DMS79 treated with DMSO at 0.1 percent for 48 hours (cell line): ENCODE measurements at regions not wholly inside any gene's neighbourhood (a gene's known extent, or its start where the extent isn't known, plus 50 kb on each side); places are given as distances from the start of the nearest gene placed in this dataset.

Experiments
- DNase-seq: peaks from one replicate; lab custom pipeline; 2025; lab: John Stamatoyannopoulos, UW

GRCh38 chr12:67498991-67499390, 149.6 kb upstream of the DYRK2 start:
- no peak for DNase-seq

- no peak for DNase-seq
Observed at GRCh38 chr12:67501362-67501761, 147.2 kb upstream of the DYRK2 start.

GRCh38 chr12:67504026-67504425, 144.5 kb upstream of the DYRK2 start:
- DNase-seq = no peak

DNA sequence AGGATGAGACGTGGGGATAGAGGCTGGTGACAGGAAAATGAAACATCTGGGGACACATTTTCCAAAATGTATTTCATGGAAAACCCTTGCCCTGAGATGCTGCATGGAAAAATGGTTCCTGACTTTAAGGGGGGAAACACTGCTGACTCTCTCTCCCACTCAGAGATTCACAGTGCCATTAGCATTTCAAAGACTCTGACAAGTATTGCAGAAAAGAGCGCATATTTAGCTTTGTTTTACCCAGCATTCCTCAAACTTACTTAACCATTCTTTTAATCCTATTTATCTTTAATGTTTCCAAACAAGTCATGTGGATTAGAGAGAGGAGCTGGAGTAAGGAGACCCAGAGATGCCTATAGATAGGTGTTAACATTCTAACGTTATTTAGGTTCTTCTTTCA, 141.8 kb upstream of the DYRK2 start:
- no peak for DNase-seq

- no peak for DNase-seq
Observed at GRCh38 chr12:67508830-67509229, 139.7 kb upstream of the DYRK2 start.

DNA sequence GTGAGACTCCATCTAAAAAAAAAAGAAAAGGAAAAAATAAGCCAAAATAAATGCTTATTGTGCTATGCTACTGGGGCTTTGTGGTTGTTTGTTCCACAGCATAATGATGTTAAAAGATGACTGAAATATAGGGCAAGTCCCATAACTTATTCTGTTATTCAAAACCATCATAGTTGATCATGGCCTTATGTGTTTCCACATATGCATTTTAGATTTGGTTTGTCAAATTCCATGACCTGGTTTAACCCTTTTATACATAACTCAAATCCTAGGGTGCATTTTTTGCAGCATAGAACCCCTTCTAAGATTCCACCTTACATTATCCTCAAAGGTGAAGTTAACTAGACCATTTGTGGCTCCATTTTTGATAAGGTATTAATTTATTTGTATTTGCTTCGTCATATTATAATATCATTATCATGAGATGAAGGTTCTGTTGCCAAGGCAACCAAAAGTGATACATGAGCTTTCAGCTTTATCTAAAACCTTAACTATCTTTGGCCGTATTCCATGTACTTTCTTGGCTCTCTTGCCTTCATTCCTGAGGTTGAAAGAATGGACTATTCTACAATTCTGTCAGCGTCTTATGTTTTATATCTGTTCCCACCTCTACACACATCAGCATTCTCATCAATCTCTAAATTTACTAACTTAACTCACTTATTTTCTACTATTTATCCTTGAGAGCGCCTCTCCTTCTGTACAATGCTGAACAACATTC, 138.7 kb upstream of the DYRK2 start:
- DNase-seq = peak; percentile 6

DNA sequence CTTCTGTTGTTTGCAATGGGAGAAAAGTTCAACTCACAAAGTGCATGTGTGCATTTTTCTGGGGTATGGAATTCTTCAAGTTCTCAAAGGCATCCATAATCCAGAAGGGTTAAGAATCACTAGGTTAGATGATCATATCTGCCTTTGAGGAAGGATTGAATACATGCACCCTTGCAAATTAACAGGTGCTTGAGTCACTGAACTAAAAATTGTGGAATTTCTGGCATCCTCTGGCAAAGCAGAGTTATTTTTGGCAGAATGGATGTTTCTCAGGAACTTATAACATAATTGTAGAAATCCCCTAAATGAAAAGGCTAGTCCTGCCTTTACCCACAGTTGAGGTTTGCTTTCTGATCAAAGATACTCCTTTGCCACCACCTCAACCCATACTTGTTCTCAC, 136.5 kb upstream of the DYRK2 start:
- DNase-seq = no peak

- no peak for DNase-seq
Observed at GRCh38 chr12:67514502-67514901, 134.0 kb upstream of the DYRK2 start.

GRCh38 chr12:67515679-67516340, 132.7 kb upstream of the DYRK2 start:
- peak; percentile 38 for DNase-seq

DNA sequence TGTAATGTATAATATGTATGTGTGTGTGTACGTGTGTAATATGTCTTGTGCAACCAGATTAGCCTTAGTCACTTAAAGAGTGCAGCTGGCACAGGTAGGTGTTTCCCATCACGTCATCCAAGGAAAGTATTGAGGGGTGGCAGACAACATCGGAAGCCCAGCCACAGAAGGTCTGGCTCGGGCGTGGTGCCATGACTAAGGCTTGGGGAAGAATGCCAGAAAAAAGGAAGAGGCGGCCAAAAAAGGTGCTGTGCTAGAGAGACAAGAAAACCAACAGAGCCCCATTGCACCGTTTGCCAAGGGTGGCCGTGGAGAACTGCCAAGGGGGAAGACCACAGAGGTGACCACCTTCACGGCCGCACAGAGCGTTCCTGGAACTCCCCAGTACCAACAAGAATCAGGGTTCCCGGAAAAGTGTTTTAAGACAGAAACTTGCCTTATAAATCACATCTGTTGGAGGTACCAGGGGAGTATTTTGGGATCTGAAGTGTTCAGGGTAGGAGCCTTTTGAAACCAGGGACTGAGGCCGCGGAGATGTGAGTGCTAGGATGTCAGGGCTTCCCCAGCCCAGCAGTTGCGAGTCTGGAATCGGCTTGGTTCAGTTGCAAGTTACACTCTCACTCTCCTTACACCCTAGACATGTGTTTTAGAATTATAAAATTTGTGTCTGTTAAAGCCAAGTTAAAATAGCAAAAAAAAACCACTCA, 131.2 kb upstream of the DYRK2 start:
- DNase-seq = no peak

DNA sequence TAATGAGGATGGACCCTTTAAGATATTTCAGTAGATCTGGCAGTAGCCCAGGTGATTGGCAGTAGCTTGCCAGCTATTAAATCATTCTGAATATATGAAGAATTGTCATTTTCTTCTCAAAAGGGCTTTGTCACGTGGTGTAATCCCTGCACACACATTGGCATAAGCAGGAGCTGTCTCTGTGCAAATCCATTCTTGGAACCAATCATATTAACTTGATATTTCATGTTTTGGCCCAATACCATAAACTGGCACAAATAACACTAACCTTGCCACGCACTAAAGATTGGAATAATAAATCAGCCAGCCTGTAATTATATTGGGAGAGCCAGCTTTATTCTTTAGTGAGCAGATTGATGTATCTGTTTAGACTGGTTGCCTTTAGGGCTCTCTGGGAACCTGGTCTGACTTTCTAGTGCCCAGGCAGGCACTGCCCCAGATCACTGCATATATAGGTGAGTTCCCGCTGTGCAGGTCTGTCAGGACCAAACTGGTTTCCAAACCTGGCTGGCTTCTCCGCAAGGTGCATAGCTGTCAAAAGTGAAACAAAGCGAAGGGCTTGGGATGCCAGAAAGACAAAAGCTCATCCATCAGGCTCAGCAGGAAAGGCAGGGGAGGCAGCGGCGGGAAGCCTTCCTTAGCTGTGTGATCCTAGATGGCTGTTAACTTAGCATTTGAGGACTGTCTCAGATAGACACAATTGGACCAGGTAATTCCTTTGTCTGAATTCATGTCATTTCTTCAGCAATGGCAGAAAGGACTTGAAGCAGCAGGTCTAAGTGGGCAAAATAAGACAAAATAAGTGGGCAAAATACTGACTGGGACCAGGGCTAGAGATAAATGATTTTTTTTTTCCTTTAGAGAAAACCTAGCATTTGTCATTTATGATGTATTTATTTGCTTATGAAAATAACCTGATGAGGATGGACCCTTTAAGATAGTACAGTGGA, 128.8 kb upstream of the DYRK2 start:
- DNase-seq = no peak

GRCh38 chr12:67520606-67521005, 127.9 kb upstream of the DYRK2 start:
- DNase-seq = no peak

GRCh38 chr12:67522222-67522621, 126.3 kb upstream of the DYRK2 start:
- DNase-seq = no peak

DNA sequence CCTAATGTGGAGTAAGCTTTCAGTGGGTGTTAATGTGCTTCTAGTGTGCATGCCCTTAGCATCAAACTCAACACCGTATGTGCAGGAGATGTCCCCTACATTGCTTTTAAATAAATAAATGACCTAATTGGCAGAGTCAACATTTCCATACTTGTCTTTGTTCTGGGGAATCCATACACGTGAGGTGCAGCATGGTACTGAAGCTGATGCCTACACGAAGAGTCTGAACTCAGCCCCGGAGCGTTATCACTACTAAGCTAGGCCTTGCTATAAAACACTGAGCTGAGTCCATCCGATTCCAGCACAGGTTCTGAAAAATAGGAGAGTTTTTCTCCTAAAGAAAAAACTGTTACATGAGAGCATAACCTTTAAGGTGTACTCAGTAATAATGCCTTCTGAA, 125.0 kb upstream of the DYRK2 start:
- no peak for DNase-seq

DNA sequence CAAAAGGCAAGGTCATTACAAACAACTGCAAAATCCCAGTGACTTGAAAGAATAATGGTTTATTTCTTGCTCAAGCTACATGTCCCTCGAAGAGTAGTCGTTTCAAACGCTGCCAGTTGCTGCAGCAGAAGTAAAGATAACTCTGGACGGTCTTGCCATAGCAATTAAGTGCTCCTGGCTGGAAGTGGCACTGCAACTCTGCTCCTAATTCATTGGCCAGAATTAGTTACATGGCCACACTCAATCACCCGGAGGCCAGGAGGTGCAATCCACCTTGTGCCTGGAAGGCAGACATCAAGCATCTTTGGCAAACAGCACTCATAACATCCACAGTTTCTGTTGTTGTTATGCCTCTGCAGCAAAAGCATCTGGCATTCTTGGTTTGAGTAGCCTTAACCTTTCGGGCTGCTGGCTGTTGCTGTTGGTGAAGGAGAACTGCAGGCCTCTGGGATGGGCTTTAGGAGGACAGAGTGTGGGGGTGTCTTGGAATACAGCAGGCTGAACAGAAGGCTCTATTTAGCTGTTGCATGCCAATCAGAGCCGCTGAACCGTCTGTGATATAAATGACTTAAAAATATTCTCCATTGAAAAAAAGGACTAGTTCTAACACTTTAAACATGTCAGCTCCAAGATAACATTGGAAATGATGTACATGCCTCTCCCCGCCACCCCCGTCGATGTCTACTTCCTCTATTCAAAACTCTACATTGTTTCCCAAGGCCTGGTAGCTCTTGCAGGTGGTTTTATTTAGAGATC, 123.5 kb upstream of the DYRK2 start:
- DNase-seq = no peak

DNA sequence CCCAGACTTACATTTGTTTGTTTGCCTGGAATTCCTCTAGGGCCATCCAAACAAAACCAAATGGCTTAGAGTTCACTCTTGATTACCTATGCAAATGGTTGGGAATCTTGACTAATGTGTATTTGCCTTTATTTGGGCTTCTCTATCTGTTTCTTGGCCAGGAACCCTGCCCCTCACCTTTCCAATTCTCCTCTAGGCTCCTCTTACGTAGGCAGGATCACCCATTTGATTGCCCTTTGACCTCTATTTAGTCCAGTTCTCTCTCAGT, 123.0 kb upstream of the DYRK2 start:
- DNase-seq = no peak

DNA sequence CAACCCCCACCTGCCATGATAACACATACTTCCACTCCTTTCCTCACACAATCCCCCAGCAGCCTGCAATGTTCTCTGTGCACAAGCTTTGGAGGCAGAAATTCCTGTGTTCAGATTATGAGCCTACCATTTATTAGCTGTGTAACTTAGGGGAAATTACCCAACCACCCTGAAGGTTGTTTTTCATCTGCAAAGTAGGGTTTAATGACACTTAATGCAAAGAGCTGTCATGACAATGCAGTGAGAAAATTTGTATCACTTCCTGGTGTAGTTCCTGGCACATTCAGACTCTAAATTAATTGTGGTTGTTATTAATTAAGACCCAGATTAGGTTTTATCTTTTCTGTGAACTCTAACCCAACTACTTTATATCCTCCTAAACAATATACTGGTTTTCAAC, 122.4 kb upstream of the DYRK2 start:
- no peak for DNase-seq

DNA sequence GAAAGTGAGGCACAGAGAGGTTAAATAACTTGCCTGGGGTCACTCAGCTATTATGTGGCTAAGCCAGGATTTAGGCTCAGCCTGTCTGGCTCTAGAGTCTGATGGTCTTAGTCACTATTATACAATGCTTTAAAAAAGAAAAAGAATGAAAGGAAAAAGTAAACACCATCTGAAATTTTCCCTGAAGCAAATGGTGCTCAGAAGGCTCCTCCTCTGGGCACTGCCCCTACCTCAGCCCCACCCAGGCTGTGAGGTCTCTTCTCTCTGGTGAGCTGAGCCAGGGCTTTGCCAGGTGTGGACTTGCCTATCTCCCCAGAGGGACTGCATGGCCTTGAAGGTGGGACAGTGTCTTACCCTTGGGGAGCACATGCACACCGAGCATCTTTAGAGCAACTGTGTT, 117.5 kb upstream of the DYRK2 start:
- DNase-seq = no peak

DNA sequence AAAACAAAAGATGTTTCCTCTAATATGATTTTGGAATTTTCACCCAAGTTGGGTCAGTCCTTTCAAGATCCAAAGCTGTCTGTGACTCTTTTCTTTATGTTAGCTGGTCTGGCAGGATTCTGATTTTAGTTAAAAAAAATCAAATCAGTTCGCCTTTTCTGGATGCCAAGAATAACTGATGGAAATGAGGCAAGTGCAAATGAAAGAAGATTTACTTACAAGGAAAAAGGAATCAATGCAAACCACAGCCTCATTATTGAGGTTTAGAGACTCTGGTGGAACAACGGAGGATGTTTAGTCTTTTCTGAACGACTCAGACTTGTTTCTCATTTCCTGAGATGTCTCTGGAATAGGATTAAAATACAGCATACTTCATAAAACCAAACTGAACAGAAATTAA, 117.0 kb upstream of the DYRK2 start:
- no peak for DNase-seq

- peak; percentile 75 for DNase-seq
Observed at GRCh38 chr12:67533159-67533558, 115.4 kb upstream of the DYRK2 start.

DNA sequence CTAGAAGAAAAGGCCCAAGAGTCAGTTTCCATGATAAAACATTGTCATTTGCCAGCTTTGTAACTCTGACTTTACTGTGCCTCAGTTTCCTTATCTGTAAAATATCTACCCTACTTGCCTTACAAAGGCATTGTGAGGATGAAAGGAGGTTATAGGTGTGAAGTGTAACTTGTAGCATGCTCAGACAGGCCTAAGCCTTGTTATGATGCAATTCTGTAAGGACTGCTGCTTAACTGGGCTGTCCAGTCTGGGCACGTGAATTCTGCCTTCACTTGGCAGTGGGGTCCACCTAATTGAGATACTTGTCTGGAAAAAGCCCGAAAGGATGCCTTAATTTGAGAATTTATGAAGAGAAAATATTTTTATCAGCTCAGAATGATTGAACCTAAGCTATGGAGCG, 114.5 kb upstream of the DYRK2 start:
- no peak for DNase-seq

- no peak for DNase-seq
Observed at GRCh38 chr12:67534681-67535080, 113.9 kb upstream of the DYRK2 start.
